Central memory CD4-positive, alpha-beta T cell (primary cell): ENCODE measurements at regions not wholly inside any gene's neighbourhood (a gene's known extent, or its start where the extent isn't known, plus 50 kb on each side); places are given as distances from the start of the nearest gene placed in this dataset.

Experiments
- DNase-seq: peaks from one replicate; pipeline ENCODE4 v3.0.0; 2022

GRCh38 chr5:81914696-81915095, 57.1 kb upstream of the ATG10 start:
- no peak for DNase-seq

GRCh38 chr5:81912933-81913332, 58.9 kb upstream of the ATG10 start:
- DNase-seq = no peak

GRCh38 chr5:81909677-81910076, 62.1 kb upstream of the ATG10 start:
- DNase-seq = no peak

- no peak for DNase-seq
Measured at GRCh38 chr5:81908771-81909170, 63.1 kb upstream of the ATG10 start.

- DNase-seq = no peak
Measured at GRCh38 chr5:81908044-81908443, 63.8 kb upstream of the ATG10 start.

- no peak for DNase-seq
Measured at GRCh38 chr5:81907012-81907635, 64.7 kb upstream of the ATG10 start.

- DNase-seq = no peak
Measured at GRCh38 chr5:81906086-81906485, 65.7 kb upstream of the ATG10 start.

- DNase-seq = no peak
Measured at GRCh38 chr5:81904861-81905260, 67.0 kb upstream of the ATG10 start.

GRCh38 chr5:81904166-81904565, 67.7 kb upstream of the ATG10 start:
- DNase-seq = no peak

- no peak for DNase-seq
Measured at GRCh38 chr5:81901586-81901985, 70.2 kb upstream of the ATG10 start.

- DNase-seq = no peak
Measured at GRCh38 chr5:81899123-81899522, 72.7 kb upstream of the ATG10 start.

GRCh38 chr5:81898403-81898802, 73.4 kb upstream of the ATG10 start:
- no peak for DNase-seq

- DNase-seq = no peak
Measured at GRCh38 chr5:81896764-81897163, 75.1 kb upstream of the ATG10 start.

GRCh38 chr5:81895307-81895706, 76.5 kb upstream of the ATG10 start:
- DNase-seq = no peak

- DNase-seq = no peak
Measured at GRCh38 chr5:81893961-81894360, 77.9 kb upstream of the ATG10 start.

GRCh38 chr5:81884871-81885270, 87.0 kb upstream of the ATG10 start:
- no peak for DNase-seq

GRCh38 chr5:81883371-81883770, 88.5 kb upstream of the ATG10 start:
- no peak for DNase-seq

- no peak for DNase-seq
Measured at GRCh38 chr5:81881595-81881994, 90.2 kb upstream of the ATG10 start.

GRCh38 chr5:81879936-81880335, 91.9 kb upstream of the ATG10 start:
- DNase-seq = no peak

- DNase-seq = no peak
Measured at GRCh38 chr5:81878333-81878732, 93.5 kb upstream of the ATG10 start.

- DNase-seq = no peak
Measured at GRCh38 chr5:81866994-81867393, 104.8 kb upstream of the ATG10 start.

- DNase-seq = no peak
Measured at GRCh38 chr5:81860778-81861177, 109.9 kb upstream of the SSBP2 start.

GRCh38 chr5:81859624-81860023, 108.7 kb upstream of the SSBP2 start:
- DNase-seq = no peak

- DNase-seq = no peak
Measured at GRCh38 chr5:81856948-81857928, 106.3 kb upstream of the SSBP2 start.
